Keratinocyte (primary cell): ENCODE measurements at regions not wholly inside any gene's neighbourhood (a gene's known extent, or its start where the extent isn't known, plus 50 kb on each side); places are given as distances from the start of the nearest gene placed in this dataset.

Experiments
- CTCF ChIP-seq, 3 experiments: IDR thresholded peaks in 1 of 3; conservative IDR thresholded peaks in 1 of 3; optimal IDR thresholded peaks in 1 of 3; 2 replicates in 2 of 3; 3 replicates in 1 of 3; pipeline versions ENCODE3 to v1.5.1; 2011; ENCODE audit warnings: low read length in 3 of 3, mild to moderate bottlenecking in 3 of 3, moderate library complexity in 2 of 3, control low read depth in 1 of 3, inconsistent platforms in 1 of 3; ENCODE audit not compliant: insufficient read depth in 2 of 3; ENCODE audit errors: extremely low read depth in 1 of 3
- EZH2 ChIP-seq: IDR thresholded peaks from one replicate; pipeline ENCODE4 v1.6.1; 2012; ENCODE audit warnings: inconsistent platforms, mild to moderate bottlenecking, low read length, moderate library complexity

GRCh38 chr6:8837343-8837742 is 402.0 kb upstream of the SLC35B3 start:
- TF ChIP-seq EZH2 (no peak), CTCF (optimal IDR thresholded peaks at IDR 0.05 in 1 of 3, IDR thresholded peaks at IDR 0.05 in 1 of 3, conservative IDR thresholded peaks at IDR 0.05 in 1 of 3; ENCODE audit: extremely low read depth in 1 of 3, insufficient read depth in 2 of 3, low read length in 3 of 3) (no peak)
